ENCODE measurements at regions not wholly inside any gene's neighbourhood (a gene's known extent, or its start where the extent isn't known, plus 50 kb on each side); places are given as distances from the start of the nearest gene placed in this dataset.

GRCh38 chr6:21536280-21536766 is 57.2 kb upstream of the SOX4 start:
- no peak for DNase-seq (ENCODE audit: low spot score)
- no peak for ATAC-seq (ENCODE audit: insufficient number of reproducible peaks, low FRiP score, low read depth)
- H3K27me3 ChIP-seq (replicated peaks; ENCODE audit: insufficient read depth) = no peaks in the 10 kb centered on the region
- no peak overlapping the region for H3K4me3 ChIP-seq
- no peaks in the 10 kb centered on the region for H3K4me1 ChIP-seq (ENCODE audit: control insufficient read depth in 1 of 2, low read depth in 2 of 2)
- no peaks in the 10 kb centered on the region for H3K9me3 ChIP-seq
- H3K36me3 ChIP-seq = no peaks in the 10 kb centered on the region
- H3K27ac ChIP-seq = no peak overlapping the region
- TF ChIP-seq CTCF (IDR thresholded peaks at IDR 0.05) = no peak

- DNase-seq (ENCODE audit: low spot score) (no peak), ATAC-seq (ENCODE audit: insufficient number of reproducible peaks, low FRiP score, low read depth) (no peak)
- no peak overlapping the region for H3K27ac ChIP-seq
- H3K9me3 ChIP-seq = no peaks in the 10 kb centered on the region
- no peaks in the 10 kb centered on the region for H3K27me3 ChIP-seq (replicated peaks; ENCODE audit: insufficient read depth)
- H3K36me3 ChIP-seq = no peaks in the 10 kb centered on the region
- no peak for TF ChIP-seq CTCF (IDR thresholded peaks at IDR 0.05)
- H3K4me1 ChIP-seq (ENCODE audit: control insufficient read depth in 1 of 2, low read depth in 2 of 2) = no peaks in the 10 kb centered on the region
- H3K4me3 ChIP-seq = no peak overlapping the region
Measured at GRCh38 chr6:21537637-21538036, 55.9 kb upstream of the SOX4 start.

GRCh38 chr6:21538186-21538798 is 55.3 kb upstream of the SOX4 start:
- Histone ChIP-seq H3K27ac (no peak overlapping the region), H3K4me3 (no peak overlapping the region), H3K4me1 (ENCODE audit: control insufficient read depth in 1 of 2, low read depth in 2 of 2) (no peaks in the 10 kb centered on the region), H3K27me3 (replicated peaks; ENCODE audit: insufficient read depth) (no peaks in the 10 kb centered on the region), H3K9me3 (no peaks in the 10 kb centered on the region), H3K36me3 (no peaks in the 10 kb centered on the region)
- no peak for DNase-seq (ENCODE audit: low spot score)
- no peak for TF ChIP-seq CTCF (IDR thresholded peaks at IDR 0.05)
- no peak for ATAC-seq (ENCODE audit: insufficient number of reproducible peaks, low FRiP score, low read depth)

GRCh38 chr6:21539621-21540100 is 53.9 kb upstream of the SOX4 start:
- no peaks in the 10 kb centered on the region for H3K36me3 ChIP-seq

More at GRCh38 chr6:21539621-21540100, 53.9 kb upstream of the SOX4 start:
- Histone ChIP-seq H3K4me1 (ENCODE audit: control insufficient read depth in 1 of 2, low read depth in 2 of 2) (no peaks in the 10 kb centered on the region), H3K27me3 (replicated peaks; ENCODE audit: insufficient read depth) (no peaks in the 10 kb centered on the region), H3K4me3 (no peak overlapping the region), H3K27ac (no peak overlapping the region), H3K9me3 (no peaks in the 10 kb centered on the region)
- ATAC-seq (ENCODE audit: insufficient number of reproducible peaks, low FRiP score, low read depth) (no peak), DNase-seq (ENCODE audit: low spot score) (no peak)
- no peak for TF ChIP-seq CTCF (IDR thresholded peaks at IDR 0.05)

Data from thoracic aorta (tissue), 2 donors.